ENCODE measurements at regions not wholly inside any gene's neighbourhood (a gene's known extent, or its start where the extent isn't known, plus 50 kb on each side); places are given as distances from the start of the nearest gene placed in this dataset.

DNA sequence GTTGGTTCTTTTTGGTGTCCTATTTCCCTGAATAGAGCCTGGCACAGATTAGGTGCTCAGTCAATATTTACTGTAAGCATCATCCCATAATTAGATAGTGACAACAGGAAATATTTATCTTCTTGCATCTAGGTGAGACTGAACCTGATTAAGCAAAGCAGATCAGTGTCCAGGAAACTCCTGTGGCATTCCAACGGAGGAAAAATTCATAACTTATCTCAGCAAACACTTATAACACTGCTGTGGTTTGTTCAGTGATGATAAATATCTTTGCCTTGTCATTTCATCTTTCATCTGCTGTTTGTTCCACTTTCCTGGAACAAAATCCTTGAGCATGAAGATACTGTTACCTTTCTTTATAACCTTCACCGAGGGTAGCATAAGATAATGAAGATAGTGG, 1160.3 kb upstream of the AUTS2 start:
- no peak for ATAC-seq (replicated peaks; ENCODE audit: extremely low read depth, poor library complexity, severe bottlenecking)
- Mint-ChIP-seq H3K4me1 (no peaks in the 10 kb centered on the region), H3K4me3 (no peak overlapping the region), H3K27ac (ENCODE audit: low read depth) (no peak overlapping the region), H3K27me3 (no peaks in the 10 kb centered on the region), H3K9me3 (peaks cover 23% of the 10 kb centered on the region), H3K36me3 (ENCODE audit: insufficient read depth) (no peaks in the 10 kb centered on the region)
- DNase-seq (ENCODE audit: low spot score in 2 of 2) = no peak

DNA sequence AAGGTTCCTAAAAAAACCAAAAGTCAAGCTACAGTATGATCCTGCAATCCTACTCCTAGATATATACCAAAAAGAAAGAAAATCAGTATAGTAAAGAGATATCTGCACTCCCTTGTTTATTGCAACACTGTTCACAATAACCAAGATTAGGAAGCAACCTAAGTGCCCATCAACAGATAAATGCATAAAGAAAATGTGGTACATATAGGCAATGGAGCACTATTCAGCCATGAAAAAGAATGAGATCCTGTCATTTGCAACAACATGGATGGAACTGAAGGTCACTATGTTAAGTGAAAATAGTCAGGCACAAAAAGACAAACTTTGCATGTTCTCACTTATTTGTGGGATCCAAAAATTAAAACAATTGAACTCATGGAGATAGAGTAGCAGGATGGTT, 1159.5 kb upstream of the AUTS2 start:
- Mint-ChIP-seq H3K27me3 (no peaks in the 10 kb centered on the region), H3K27ac (ENCODE audit: low read depth) (no peak overlapping the region), H3K4me1 (no peaks in the 10 kb centered on the region), H3K36me3 (ENCODE audit: insufficient read depth) (no peaks in the 10 kb centered on the region), H3K4me3 (no peak overlapping the region), H3K9me3 (peaks cover 24% of the 10 kb centered on the region)
- DNase-seq (ENCODE audit: low spot score in 2 of 2) (no peak), ATAC-seq (replicated peaks; ENCODE audit: extremely low read depth, poor library complexity, severe bottlenecking) (no peak)

DNA sequence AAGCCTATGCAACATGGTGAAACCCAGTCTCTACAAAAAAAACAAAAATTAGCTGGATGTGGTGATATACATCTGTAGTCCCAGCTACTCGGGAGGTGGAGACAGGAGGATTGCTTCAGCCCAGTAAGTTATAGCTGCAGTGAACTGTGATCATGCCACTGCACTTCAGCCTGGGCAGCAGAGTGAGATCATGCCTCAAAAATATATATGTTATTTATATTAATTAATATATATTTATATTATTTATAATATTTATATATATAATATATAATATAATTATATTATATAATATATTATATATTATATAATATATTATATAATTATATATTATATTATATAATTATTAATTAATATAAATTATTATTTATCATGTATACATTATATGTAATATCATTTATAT, 1158.4 kb upstream of the AUTS2 start:
- Mint-ChIP-seq H3K27me3 (no peaks in the 10 kb centered on the region), H3K4me1 (no peaks in the 10 kb centered on the region), H3K4me3 (no peak overlapping the region), H3K27ac (ENCODE audit: low read depth) (no peak overlapping the region), H3K36me3 (ENCODE audit: insufficient read depth) (no peaks in the 10 kb centered on the region), H3K9me3 (peaks cover 34% of the 10 kb centered on the region)
- ATAC-seq (replicated peaks; ENCODE audit: extremely low read depth, poor library complexity, severe bottlenecking) (no peak), DNase-seq (ENCODE audit: low spot score in 2 of 2) (no peak)

DNA sequence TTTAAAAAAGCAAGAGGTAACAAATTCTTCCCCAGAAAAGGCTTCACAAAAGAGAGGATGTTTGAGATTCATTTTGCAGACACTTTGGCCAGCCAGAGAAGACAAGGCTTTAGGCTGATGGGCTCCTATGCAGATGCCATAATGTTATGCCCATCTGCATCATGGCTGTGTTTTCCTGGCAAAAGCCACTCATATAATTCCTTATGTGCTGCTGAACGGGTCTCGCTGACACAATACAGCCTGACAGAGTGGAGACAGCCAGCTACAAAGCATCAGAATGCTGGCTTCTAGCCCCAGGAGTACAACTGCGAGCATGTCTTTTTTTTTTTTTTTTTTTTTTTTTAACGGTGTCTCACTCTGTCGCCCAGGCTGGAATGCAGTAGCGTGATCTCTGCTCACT, 1157.4 kb upstream of the AUTS2 start:
- H3K4me3 Mint-ChIP-seq = no peak overlapping the region
- no peaks in the 10 kb centered on the region for H3K4me1 Mint-ChIP-seq
- no peaks in the 10 kb centered on the region for H3K27me3 Mint-ChIP-seq
- DNase-seq (ENCODE audit: low spot score in 2 of 2) (no peak), ATAC-seq (replicated peaks; ENCODE audit: extremely low read depth, poor library complexity, severe bottlenecking) (no peak)
- peaks cover 38% of the 10 kb centered on the region for H3K9me3 Mint-ChIP-seq
- H3K27ac Mint-ChIP-seq (ENCODE audit: low read depth) = no peak overlapping the region
- H3K36me3 Mint-ChIP-seq (ENCODE audit: insufficient read depth) = no peaks in the 10 kb centered on the region

DNA sequence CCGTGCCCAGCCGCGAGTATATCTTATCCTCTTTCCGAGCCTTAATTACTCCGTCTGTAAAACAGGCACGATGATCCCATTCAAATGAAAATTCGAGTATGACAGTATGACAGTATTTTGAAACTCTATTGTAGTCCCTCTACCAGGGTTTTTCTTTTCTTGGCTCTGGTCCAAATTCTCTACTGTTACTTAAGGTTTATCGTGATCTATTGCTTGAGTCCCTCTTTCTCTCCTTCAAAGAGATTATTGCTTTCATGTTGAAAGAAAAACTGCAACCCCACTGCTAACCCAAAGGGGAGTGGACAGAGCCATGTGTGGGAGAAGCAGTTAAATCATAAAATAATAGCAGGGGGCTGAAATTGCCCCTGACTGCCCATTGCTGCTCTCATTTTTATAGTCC, 1156.6 kb upstream of the AUTS2 start:
- H3K9me3 Mint-ChIP-seq = peaks cover 35% of the 10 kb centered on the region
- DNase-seq (ENCODE audit: low spot score in 2 of 2) (no peak), ATAC-seq (replicated peaks; ENCODE audit: extremely low read depth, poor library complexity, severe bottlenecking) (no peak)
- no peaks in the 10 kb centered on the region for H3K4me1 Mint-ChIP-seq
- no peak overlapping the region for H3K27ac Mint-ChIP-seq (ENCODE audit: low read depth)
- H3K36me3 Mint-ChIP-seq (ENCODE audit: insufficient read depth) = no peaks in the 10 kb centered on the region
- H3K4me3 Mint-ChIP-seq = no peak overlapping the region
- no peaks in the 10 kb centered on the region for H3K27me3 Mint-ChIP-seq

DNA sequence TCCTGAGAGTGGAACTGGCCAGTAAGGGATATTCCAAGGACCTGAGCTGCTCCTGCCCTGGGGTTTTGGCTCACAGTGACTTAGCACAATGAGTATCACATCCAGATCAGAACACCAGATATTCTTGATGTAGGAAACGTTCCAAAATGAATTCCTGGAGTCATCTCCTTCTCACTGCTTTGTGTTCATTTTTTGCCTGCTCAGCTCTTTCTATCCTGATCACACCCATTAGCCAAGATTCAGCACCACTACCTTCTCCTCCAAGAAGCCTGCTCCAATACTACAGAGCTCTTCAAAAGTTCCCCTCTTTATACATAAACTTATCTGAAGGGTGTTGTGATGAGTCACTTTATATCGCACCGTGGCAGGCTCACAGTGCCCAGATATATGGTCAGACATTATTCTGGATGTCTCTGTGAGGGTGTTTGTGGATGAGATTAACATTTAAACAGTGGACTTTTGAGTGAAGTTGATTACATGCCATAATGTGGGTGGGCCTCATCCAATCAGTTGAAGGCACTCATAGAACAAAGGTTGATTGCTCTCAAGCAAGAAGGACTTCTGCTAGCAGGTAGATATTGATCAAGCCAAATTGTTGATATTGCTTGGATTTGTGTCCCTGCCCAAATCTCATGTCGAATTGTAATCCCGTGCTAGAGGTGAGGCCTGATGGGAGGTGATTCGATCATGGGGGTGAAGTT, 1155.2 kb upstream of the AUTS2 start:
- Mint-ChIP-seq H3K4me3 (no peak overlapping the region), H3K36me3 (ENCODE audit: insufficient read depth) (no peaks in the 10 kb centered on the region), H3K9me3 (peaks cover 25% of the 10 kb centered on the region), H3K4me1 (no peaks in the 10 kb centered on the region), H3K27ac (ENCODE audit: low read depth) (no peak overlapping the region), H3K27me3 (no peaks in the 10 kb centered on the region)
- no peak for ATAC-seq (replicated peaks; ENCODE audit: extremely low read depth, poor library complexity, severe bottlenecking)
- no peak for DNase-seq (ENCODE audit: low spot score in 2 of 2)

DNA sequence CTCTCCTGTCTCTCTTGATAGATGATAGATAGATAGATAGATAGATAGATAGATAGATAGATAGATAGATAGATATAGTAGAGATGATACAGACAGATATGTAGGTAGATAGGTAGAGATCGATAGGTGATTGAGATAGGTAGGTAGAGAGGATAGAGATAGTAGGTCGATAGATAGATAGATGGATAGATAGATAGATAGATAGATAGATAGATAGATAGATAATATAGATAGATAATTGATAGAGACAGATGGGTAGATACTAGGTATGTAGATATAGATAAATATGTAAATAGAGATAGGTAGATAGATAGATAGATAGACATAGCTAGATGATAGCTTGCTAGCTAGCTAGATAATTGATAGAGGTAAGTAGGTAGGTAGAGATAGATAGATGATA, 1154.2 kb upstream of the AUTS2 start:
- Mint-ChIP-seq H3K36me3 (ENCODE audit: insufficient read depth) (no peaks in the 10 kb centered on the region), H3K9me3 (peaks cover 20% of the 10 kb centered on the region), H3K27ac (ENCODE audit: low read depth) (no peak overlapping the region), H3K4me1 (no peaks in the 10 kb centered on the region), H3K4me3 (no peak overlapping the region), H3K27me3 (no peaks in the 10 kb centered on the region)
- no peak for ATAC-seq (replicated peaks; ENCODE audit: extremely low read depth, poor library complexity, severe bottlenecking)
- DNase-seq (ENCODE audit: low spot score in 2 of 2) = no peak

DNA sequence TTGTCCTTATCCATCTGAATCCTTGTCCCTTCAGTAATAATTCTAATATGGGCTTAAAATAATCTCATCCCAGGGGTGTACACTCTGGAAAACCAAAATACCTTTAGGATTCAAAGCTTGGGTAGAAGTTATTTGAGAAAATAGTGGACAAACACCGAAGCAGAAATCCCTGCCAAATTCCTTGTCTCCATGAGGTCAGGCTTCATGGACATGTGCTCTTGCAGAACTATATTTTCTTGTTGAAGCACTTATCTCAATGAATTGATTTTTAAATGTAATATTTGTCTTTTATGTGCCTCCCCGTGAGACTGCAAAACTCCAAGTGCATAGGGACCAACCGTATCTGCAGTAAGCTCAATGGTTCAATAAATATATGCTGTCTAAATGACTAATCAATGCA, 1153.3 kb upstream of the AUTS2 start:
- DNase-seq (ENCODE audit: low spot score in 2 of 2) (no peak), ATAC-seq (replicated peaks; ENCODE audit: extremely low read depth, poor library complexity, severe bottlenecking) (no peak)
- Mint-ChIP-seq H3K9me3 (peaks cover 26% of the 10 kb centered on the region), H3K27ac (ENCODE audit: low read depth) (no peak overlapping the region), H3K27me3 (no peaks in the 10 kb centered on the region), H3K4me1 (no peaks in the 10 kb centered on the region), H3K4me3 (no peak overlapping the region), H3K36me3 (ENCODE audit: insufficient read depth) (no peaks in the 10 kb centered on the region)

DNA sequence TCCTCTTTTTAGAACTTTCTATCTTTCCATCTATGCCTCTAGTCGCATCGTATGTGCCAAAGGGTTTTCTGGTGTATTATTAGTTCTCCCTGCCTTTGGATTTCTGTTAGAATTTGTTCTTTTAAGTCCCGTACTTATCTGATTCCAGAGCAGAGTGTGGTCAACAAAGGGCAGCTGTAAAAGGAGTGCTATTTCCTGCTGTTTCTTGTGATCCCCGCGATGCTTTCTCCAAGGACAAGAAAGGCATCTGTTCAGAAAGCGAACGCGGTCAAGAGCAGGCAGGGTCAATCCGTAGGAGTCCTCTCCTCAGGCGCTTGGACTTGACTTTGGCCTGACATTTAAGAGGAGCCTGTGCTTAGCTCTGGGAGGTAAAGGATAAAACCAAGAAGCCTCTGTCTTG, 1152.1 kb upstream of the AUTS2 start:
- H3K27ac Mint-ChIP-seq (ENCODE audit: low read depth) = no peak overlapping the region
- H3K4me1 Mint-ChIP-seq = no peaks in the 10 kb centered on the region
- no peak overlapping the region for H3K4me3 Mint-ChIP-seq
- ATAC-seq (replicated peaks; ENCODE audit: extremely low read depth, poor library complexity, severe bottlenecking) = no peak
- H3K36me3 Mint-ChIP-seq (ENCODE audit: insufficient read depth) = no peaks in the 10 kb centered on the region
- peaks cover 26% of the 10 kb centered on the region for H3K9me3 Mint-ChIP-seq
- no peak for DNase-seq (ENCODE audit: low spot score in 2 of 2)
- no peaks in the 10 kb centered on the region for H3K27me3 Mint-ChIP-seq

DNA sequence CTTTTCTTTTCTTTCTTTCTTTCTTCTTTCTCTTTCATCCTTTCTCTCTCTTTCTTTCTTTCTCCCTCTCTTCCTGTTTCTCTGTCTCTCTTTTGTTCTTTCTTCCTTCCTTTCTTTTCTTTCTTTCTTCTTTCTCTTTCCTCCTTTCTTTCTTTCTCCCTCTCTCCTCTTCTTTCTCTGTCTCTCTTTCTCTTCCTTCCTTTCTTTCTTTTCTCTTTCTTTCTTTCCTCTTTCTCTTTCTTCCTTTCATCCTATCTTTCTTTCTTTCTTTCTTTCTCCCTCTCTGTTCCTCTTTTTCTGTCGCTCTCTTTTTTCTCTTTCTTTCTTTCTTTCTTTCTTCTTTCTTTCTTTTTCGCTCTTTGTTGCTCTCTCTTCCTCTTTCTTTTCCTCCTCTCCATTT, 1149.2 kb upstream of the AUTS2 start:
- DNase-seq (ENCODE audit: low spot score in 2 of 2) (no peak), ATAC-seq (replicated peaks; ENCODE audit: extremely low read depth, poor library complexity, severe bottlenecking) (no peak)
- no peak overlapping the region for H3K27ac Mint-ChIP-seq (ENCODE audit: low read depth)
- H3K4me3 Mint-ChIP-seq = no peak overlapping the region
- H3K36me3 Mint-ChIP-seq (ENCODE audit: insufficient read depth) = no peaks in the 10 kb centered on the region
- H3K9me3 Mint-ChIP-seq = peaks cover 22% of the 10 kb centered on the region
- no peaks in the 10 kb centered on the region for H3K4me1 Mint-ChIP-seq
- no peaks in the 10 kb centered on the region for H3K27me3 Mint-ChIP-seq

DNA sequence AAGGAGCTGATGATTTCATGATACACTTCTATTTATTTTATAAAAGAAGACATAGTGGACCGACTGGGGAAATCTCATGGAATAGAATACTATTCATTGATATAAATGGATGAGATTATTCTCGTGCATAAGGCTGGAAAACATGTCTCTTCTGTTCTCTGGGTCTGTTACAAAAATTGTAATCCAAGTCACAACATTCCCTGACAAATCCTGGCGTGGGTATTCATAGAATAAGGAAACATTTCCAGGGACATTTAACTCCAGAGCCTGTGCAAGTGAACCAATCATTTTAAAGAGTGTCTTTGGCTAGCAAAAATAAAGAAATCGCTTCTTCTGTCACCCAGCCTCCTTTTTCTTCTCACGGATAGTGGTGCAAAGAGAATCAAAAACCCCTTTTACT, 1148.5 kb upstream of the AUTS2 start:
- no peak overlapping the region for H3K4me3 Mint-ChIP-seq
- no peaks in the 10 kb centered on the region for H3K4me1 Mint-ChIP-seq
- no peaks in the 10 kb centered on the region for H3K36me3 Mint-ChIP-seq (ENCODE audit: insufficient read depth)
- no peaks in the 10 kb centered on the region for H3K27me3 Mint-ChIP-seq
- DNase-seq (ENCODE audit: low spot score in 2 of 2) (no peak), ATAC-seq (replicated peaks; ENCODE audit: extremely low read depth, poor library complexity, severe bottlenecking) (no peak)
- peaks cover 15% of the 10 kb centered on the region for H3K9me3 Mint-ChIP-seq
- no peak overlapping the region for H3K27ac Mint-ChIP-seq (ENCODE audit: low read depth)

DNA sequence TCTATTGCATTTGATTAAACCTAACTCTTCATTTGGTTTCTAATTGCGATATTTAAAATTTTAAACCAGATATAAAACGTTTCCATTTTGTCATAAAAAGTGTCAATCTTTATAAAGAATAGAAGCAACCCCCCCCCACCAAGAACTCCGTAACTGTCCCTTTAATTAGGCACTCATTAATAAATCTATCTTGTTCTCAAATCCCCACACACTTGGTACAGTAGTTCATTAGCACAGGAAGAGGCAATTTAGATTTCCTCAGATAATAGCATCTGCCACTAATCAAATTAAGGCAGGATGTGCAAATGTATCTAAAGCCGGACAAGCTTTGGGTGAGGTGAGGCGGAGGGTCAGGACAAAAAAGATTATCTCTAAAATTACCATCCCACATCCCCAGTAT, 1143.3 kb upstream of the AUTS2 start:
- Mint-ChIP-seq H3K9me3 (peaks cover 24% of the 10 kb centered on the region), H3K4me1 (no peaks in the 10 kb centered on the region), H3K4me3 (no peak overlapping the region), H3K36me3 (ENCODE audit: insufficient read depth) (no peaks in the 10 kb centered on the region), H3K27ac (ENCODE audit: low read depth) (no peak overlapping the region), H3K27me3 (no peaks in the 10 kb centered on the region)
- DNase-seq (ENCODE audit: low spot score in 2 of 2) = no peak
- no peak for ATAC-seq (replicated peaks; ENCODE audit: extremely low read depth, poor library complexity, severe bottlenecking)

DNA sequence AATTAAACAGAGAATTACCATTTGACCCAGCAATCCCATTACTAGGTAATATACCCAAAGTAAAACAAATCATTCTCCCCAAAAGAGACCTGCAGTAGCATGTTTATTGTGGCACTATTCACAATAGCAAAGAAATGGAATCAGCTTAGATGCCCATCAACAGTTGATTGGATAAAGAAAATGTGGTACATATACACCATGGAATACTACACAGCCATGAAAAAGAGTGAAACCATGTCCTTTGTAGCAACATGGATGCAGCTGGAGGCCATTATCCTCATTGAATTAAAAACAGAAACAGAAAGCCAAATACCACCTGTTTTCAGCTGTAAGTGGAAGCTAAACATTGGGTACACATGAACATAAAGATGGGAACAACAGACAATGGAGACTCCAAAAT, 1141.8 kb upstream of the AUTS2 start:
- H3K9me3 Mint-ChIP-seq = peaks cover 24% of the 10 kb centered on the region
- H3K4me1 Mint-ChIP-seq = no peaks in the 10 kb centered on the region
- no peaks in the 10 kb centered on the region for H3K27me3 Mint-ChIP-seq
- no peak overlapping the region for H3K4me3 Mint-ChIP-seq
- H3K36me3 Mint-ChIP-seq (ENCODE audit: insufficient read depth) = no peaks in the 10 kb centered on the region
- no peak for DNase-seq (ENCODE audit: low spot score in 2 of 2)
- no peak for ATAC-seq (replicated peaks; ENCODE audit: extremely low read depth, poor library complexity, severe bottlenecking)
- no peak overlapping the region for H3K27ac Mint-ChIP-seq (ENCODE audit: low read depth)

DNA sequence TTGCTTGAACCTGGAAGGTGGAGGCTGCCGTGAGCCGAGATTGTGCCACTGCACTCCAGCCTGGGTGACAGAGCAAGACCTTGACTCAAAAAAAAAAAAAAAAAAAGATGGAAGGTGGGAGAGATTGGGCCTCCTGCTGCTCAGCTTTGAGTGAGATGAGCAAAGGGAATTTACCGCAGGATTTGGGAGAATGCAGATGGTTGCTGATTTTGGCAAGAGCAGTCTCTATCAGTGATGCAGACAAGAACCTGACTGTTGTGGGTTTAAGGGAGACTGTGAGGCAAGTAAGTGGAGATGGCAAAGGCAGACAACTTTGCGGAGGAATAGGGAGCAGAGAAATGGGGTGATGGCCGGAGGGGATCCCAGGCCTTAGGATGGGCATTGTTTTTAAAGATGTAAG, 1140.8 kb upstream of the AUTS2 start:
- H3K27ac Mint-ChIP-seq (ENCODE audit: low read depth) = no peak overlapping the region
- H3K4me3 Mint-ChIP-seq = no peak overlapping the region
- no peak for ATAC-seq (replicated peaks; ENCODE audit: extremely low read depth, poor library complexity, severe bottlenecking)
- peaks cover 2% of the 10 kb centered on the region for H3K36me3 Mint-ChIP-seq (ENCODE audit: insufficient read depth)
- no peaks in the 10 kb centered on the region for H3K27me3 Mint-ChIP-seq
- H3K4me1 Mint-ChIP-seq = no peaks in the 10 kb centered on the region
- peaks cover 29% of the 10 kb centered on the region for H3K9me3 Mint-ChIP-seq
- no peak for DNase-seq (ENCODE audit: low spot score in 2 of 2)

All from central memory CD8-positive, alpha-beta T cell (primary cell).